ENCODE measurements at regions not wholly inside any gene's neighbourhood (a gene's known extent, or its start where the extent isn't known, plus 50 kb on each side); places are given as distances from the start of the nearest gene placed in this dataset.

- no peaks in the 10 kb centered on the region for H3K27me3 ChIP-seq (replicated peaks in 2 of 5; ENCODE audit: control insufficient read depth in 4 of 5, insufficient read depth in 5 of 5, low read length in 4 of 5)
- ChIA-PET POLR2A (no interaction called here), CTCF (interaction anchor here (1.5 kb wide), 1 partner anchor 97 kb away, joined by 4 read pairs; no protein-coding TSS in a partner anchor)
- DNase-seq, result no peak
- WGBS (ENCODE audit: insufficient coverage), result 96% methylated on average over 3 of the region's 4 CpGs
- no peaks in the 10 kb centered on the region for H3K36me3 ChIP-seq (ENCODE audit: control insufficient read depth in 4 of 4, insufficient read depth in 4 of 4, low read length in 3 of 4)
- H3K27ac ChIP-seq (ENCODE audit: insufficient read depth in 1 of 2, low read depth in 1 of 2, low read length in 2 of 2, poor library complexity in 1 of 2, severe bottlenecking in 2 of 2), result no peak overlapping the region
- H3K4me1 ChIP-seq (ENCODE audit: control extremely low read depth in 1 of 4, control insufficient read depth in 4 of 4, insufficient read depth in 4 of 4, low read length in 3 of 4), result no peaks in the 10 kb centered on the region
- no peak overlapping the region for H3K4me3 ChIP-seq (ENCODE audit: control insufficient read depth in 1 of 7, extremely low read depth in 1 of 7, insufficient read depth in 4 of 7, low read depth in 2 of 7, low read length in 6 of 7)
- no peaks in the 10 kb centered on the region for H3K9me3 ChIP-seq (ENCODE audit: control extremely low read depth in 1 of 5, control insufficient read depth in 4 of 5, insufficient read depth in 2 of 5, low read depth in 1 of 5, low read length in 4 of 5)
These were observed 79.1 kb upstream of the RET start for GRCh38 chr10:42997849-42998165.

- H3K36me3 ChIP-seq (ENCODE audit: control insufficient read depth in 4 of 4, insufficient read depth in 4 of 4, low read length in 3 of 4), result no peaks in the 10 kb centered on the region
- no peak overlapping the region for H3K27ac ChIP-seq (ENCODE audit: insufficient read depth in 1 of 2, low read depth in 1 of 2, low read length in 2 of 2, poor library complexity in 1 of 2, severe bottlenecking in 2 of 2)
- DNase-seq, result no peak
- CTCF ChIA-PET, result interaction anchor here (1.1 to 1.5 kb wide), 2 partner anchors 10 to 96 kb away, joined by 3 to 4 read pairs; no protein-coding TSS in a partner anchor
- 96% methylated on average over 12 of the region's 12 CpGs for WGBS (ENCODE audit: insufficient coverage)
- H3K4me3 ChIP-seq (ENCODE audit: control insufficient read depth in 1 of 7, extremely low read depth in 1 of 7, insufficient read depth in 4 of 7, low read depth in 2 of 7, low read length in 6 of 7), result no peak overlapping the region
- POLR2A ChIA-PET, result no interaction called here
- H3K27me3 ChIP-seq (replicated peaks in 2 of 5; ENCODE audit: control insufficient read depth in 4 of 5, insufficient read depth in 5 of 5, low read length in 4 of 5), result no peaks in the 10 kb centered on the region
- no peaks in the 10 kb centered on the region for H3K4me1 ChIP-seq (ENCODE audit: control extremely low read depth in 1 of 4, control insufficient read depth in 4 of 4, insufficient read depth in 4 of 4, low read length in 3 of 4)
- no peaks in the 10 kb centered on the region for H3K9me3 ChIP-seq (ENCODE audit: control extremely low read depth in 1 of 5, control insufficient read depth in 4 of 5, insufficient read depth in 2 of 5, low read depth in 1 of 5, low read length in 4 of 5)
These were observed 78.1 kb upstream of the RET start for GRCh38 chr10:42998481-42999384.

GRCh38 chr10:42999385-43000020, 77.4 kb upstream of the RET start:
- Histone ChIP-seq H3K27ac (ENCODE audit: insufficient read depth in 1 of 2, low read depth in 1 of 2, low read length in 2 of 2, poor library complexity in 1 of 2, severe bottlenecking in 2 of 2) (no peak overlapping the region), H3K27me3 (replicated peaks in 2 of 5; ENCODE audit: control insufficient read depth in 4 of 5, insufficient read depth in 5 of 5, low read length in 4 of 5) (no peaks in the 10 kb centered on the region), H3K9me3 (ENCODE audit: control extremely low read depth in 1 of 5, control insufficient read depth in 4 of 5, insufficient read depth in 2 of 5, low read depth in 1 of 5, low read length in 4 of 5) (no peaks in the 10 kb centered on the region), H3K4me1 (ENCODE audit: control extremely low read depth in 1 of 4, control insufficient read depth in 4 of 4, insufficient read depth in 4 of 4, low read length in 3 of 4) (no peaks in the 10 kb centered on the region), H3K4me3 (ENCODE audit: control insufficient read depth in 1 of 7, extremely low read depth in 1 of 7, insufficient read depth in 4 of 7, low read depth in 2 of 7, low read length in 6 of 7) (no peak overlapping the region), H3K36me3 (ENCODE audit: control insufficient read depth in 4 of 4, insufficient read depth in 4 of 4, low read length in 3 of 4) (no peaks in the 10 kb centered on the region)
- POLR2A ChIA-PET, result no interaction called here
- WGBS (ENCODE audit: insufficient coverage), result 100% methylated on average over 8 of the region's 8 CpGs
- no peak for DNase-seq
- CTCF ChIA-PET, result interaction anchor here (1.1 kb wide), 1 partner anchor 11 kb away, joined by 3 read pairs; no protein-coding TSS in a partner anchor

GRCh38 chr10:43000021-43000411, 76.9 kb upstream of the RET start:
- POLR2A ChIA-PET, result no interaction called here
- no peaks in the 10 kb centered on the region for H3K9me3 ChIP-seq (ENCODE audit: control extremely low read depth in 1 of 5, control insufficient read depth in 4 of 5, insufficient read depth in 2 of 5, low read depth in 1 of 5, low read length in 4 of 5)
- no peaks in the 10 kb centered on the region for H3K36me3 ChIP-seq (ENCODE audit: control insufficient read depth in 4 of 4, insufficient read depth in 4 of 4, low read length in 3 of 4)
- 100% methylated on average over 2 of the region's 3 CpGs for WGBS (ENCODE audit: insufficient coverage)
- H3K4me3 ChIP-seq (ENCODE audit: control insufficient read depth in 1 of 7, extremely low read depth in 1 of 7, insufficient read depth in 4 of 7, low read depth in 2 of 7, low read length in 6 of 7), result no peak overlapping the region
- no peak overlapping the region for H3K27ac ChIP-seq (ENCODE audit: insufficient read depth in 1 of 2, low read depth in 1 of 2, low read length in 2 of 2, poor library complexity in 1 of 2, severe bottlenecking in 2 of 2)
- CTCF ChIA-PET, result no interaction called here
- H3K4me1 ChIP-seq (ENCODE audit: control extremely low read depth in 1 of 4, control insufficient read depth in 4 of 4, insufficient read depth in 4 of 4, low read length in 3 of 4), result no peaks in the 10 kb centered on the region
- DNase-seq, result no peak
- no peaks in the 10 kb centered on the region for H3K27me3 ChIP-seq (replicated peaks in 2 of 5; ENCODE audit: control insufficient read depth in 4 of 5, insufficient read depth in 5 of 5, low read length in 4 of 5)

GRCh38 chr10:43000651-43001426, 76.0 kb upstream of the RET start:
- CTCF ChIA-PET, result no interaction called here
- POLR2A ChIA-PET, result no interaction called here
- H3K9me3 ChIP-seq (ENCODE audit: control extremely low read depth in 1 of 5, control insufficient read depth in 4 of 5, insufficient read depth in 2 of 5, low read depth in 1 of 5, low read length in 4 of 5), result no peaks in the 10 kb centered on the region
- H3K27ac ChIP-seq (ENCODE audit: insufficient read depth in 1 of 2, low read depth in 1 of 2, low read length in 2 of 2, poor library complexity in 1 of 2, severe bottlenecking in 2 of 2), result no peak overlapping the region
- DNase-seq, result no peak
- H3K36me3 ChIP-seq (ENCODE audit: control insufficient read depth in 4 of 4, insufficient read depth in 4 of 4, low read length in 3 of 4), result no peaks in the 10 kb centered on the region
- no peaks in the 10 kb centered on the region for H3K27me3 ChIP-seq (replicated peaks in 2 of 5; ENCODE audit: control insufficient read depth in 4 of 5, insufficient read depth in 5 of 5, low read length in 4 of 5)
- H3K4me3 ChIP-seq (ENCODE audit: control insufficient read depth in 1 of 7, extremely low read depth in 1 of 7, insufficient read depth in 4 of 7, low read depth in 2 of 7, low read length in 6 of 7), result no peak overlapping the region
- no peaks in the 10 kb centered on the region for H3K4me1 ChIP-seq (ENCODE audit: control extremely low read depth in 1 of 4, control insufficient read depth in 4 of 4, insufficient read depth in 4 of 4, low read length in 3 of 4)
- WGBS (ENCODE audit: insufficient coverage), result 81% methylated on average over 13 of the region's 16 CpGs

GRCh38 chr10:43001427-43001795, 75.5 kb upstream of the RET start:
- no peaks in the 10 kb centered on the region for H3K36me3 ChIP-seq (ENCODE audit: control insufficient read depth in 4 of 4, insufficient read depth in 4 of 4, low read length in 3 of 4)
- DNase-seq, result no peak
- WGBS (ENCODE audit: insufficient coverage), result 88% methylated on average over 2 of the region's 3 CpGs

GRCh38 chr10:43002596-43002995, 74.3 kb upstream of the RET start:
- Histone ChIP-seq H3K27me3 (replicated peaks in 2 of 5; ENCODE audit: control insufficient read depth in 4 of 5, insufficient read depth in 5 of 5, low read length in 4 of 5) (no peaks in the 10 kb centered on the region), H3K4me3 (ENCODE audit: control insufficient read depth in 1 of 7, extremely low read depth in 1 of 7, insufficient read depth in 4 of 7, low read depth in 2 of 7, low read length in 6 of 7) (no peak overlapping the region), H3K27ac (ENCODE audit: insufficient read depth in 1 of 2, low read depth in 1 of 2, low read length in 2 of 2, poor library complexity in 1 of 2, severe bottlenecking in 2 of 2) (no peak overlapping the region), H3K9me3 (ENCODE audit: control extremely low read depth in 1 of 5, control insufficient read depth in 4 of 5, insufficient read depth in 2 of 5, low read depth in 1 of 5, low read length in 4 of 5) (no peaks in the 10 kb centered on the region), H3K36me3 (ENCODE audit: control insufficient read depth in 4 of 4, insufficient read depth in 4 of 4, low read length in 3 of 4) (no peaks in the 10 kb centered on the region), H3K4me1 (ENCODE audit: control extremely low read depth in 1 of 4, control insufficient read depth in 4 of 4, insufficient read depth in 4 of 4, low read length in 3 of 4) (no peaks in the 10 kb centered on the region)
- DNase-seq, result no peak
- POLR2A ChIA-PET, result no interaction called here
- CTCF ChIA-PET, result no interaction called here
- WGBS (ENCODE audit: insufficient coverage), result 94% methylated on average over 6 of the region's 6 CpGs

More at GRCh38 chr10:43001427-43001795, 75.5 kb upstream of the RET start:
- no peaks in the 10 kb centered on the region for H3K9me3 ChIP-seq (ENCODE audit: control extremely low read depth in 1 of 5, control insufficient read depth in 4 of 5, insufficient read depth in 2 of 5, low read depth in 1 of 5, low read length in 4 of 5)
- ChIA-PET CTCF (no interaction called here), POLR2A (no interaction called here)
- H3K27me3 ChIP-seq (replicated peaks in 2 of 5; ENCODE audit: control insufficient read depth in 4 of 5, insufficient read depth in 5 of 5, low read length in 4 of 5), result no peaks in the 10 kb centered on the region
- no peaks in the 10 kb centered on the region for H3K4me1 ChIP-seq (ENCODE audit: control extremely low read depth in 1 of 4, control insufficient read depth in 4 of 4, insufficient read depth in 4 of 4, low read length in 3 of 4)
- no peak overlapping the region for H3K27ac ChIP-seq (ENCODE audit: insufficient read depth in 1 of 2, low read depth in 1 of 2, low read length in 2 of 2, poor library complexity in 1 of 2, severe bottlenecking in 2 of 2)
- H3K4me3 ChIP-seq (ENCODE audit: control insufficient read depth in 1 of 7, extremely low read depth in 1 of 7, insufficient read depth in 4 of 7, low read depth in 2 of 7, low read length in 6 of 7), result no peak overlapping the region
